Neutrophil (primary cell): ENCODE measurements at regions not wholly inside any gene's neighbourhood (a gene's known extent, or its start where the extent isn't known, plus 50 kb on each side); places are given as distances from the start of the nearest gene placed in this dataset.

Experiments used
- H3K27ac ChIP-seq: fragments of 200-600 bp; sonication (generic); 2 replicates; pipeline ENCODE4 v1.5.1; 2016; ENCODE audit warnings: mild to moderate bottlenecking, moderate library complexity
- H3K27me3 ChIP-seq: fragments of 200-600 bp; sonication (generic); 2 replicates; pipeline ENCODE4 v1.6.0; 2016; ENCODE audit warnings: mild to moderate bottlenecking
- H3K36me3 ChIP-seq: fragments of 200-600 bp; sonication (generic); 2 replicates; pipeline ENCODE4 v1.5.1; 2017
- H3K4me1 ChIP-seq, 2 experiments: fragments of 200-600 bp in 1 of 2; sonication (generic) in 1 of 2; 1 replicate in 1 of 2; 2 replicates in 1 of 2; pipeline versions ENCODE4 v1.5.1 to v1.6.1; 2013 to 2016; ENCODE audit warnings: low read depth in 1 of 2, low read length in 1 of 2, mild to moderate bottlenecking in 1 of 2, moderate library complexity in 1 of 2; ENCODE audit not compliant: control insufficient read depth in 1 of 2, insufficient read depth in 1 of 2
- H3K4me3 ChIP-seq, 2 experiments: fragments of 200-600 bp in 1 of 2; sonication (generic) in 1 of 2; 1 replicate in 1 of 2; 2 replicates in 1 of 2; pipeline ENCODE4 v1.5.1; 2013 to 2016; ENCODE audit warnings: low read depth in 1 of 2, low read length in 1 of 2, mild to moderate bottlenecking in 1 of 2, moderate library complexity in 1 of 2
- H3K9me3 ChIP-seq: fragments of 200-600 bp; sonication (generic); 2 replicates; pipeline ENCODE4 v1.5.1; 2016
- CTCF ChIP-seq: fragments of 200-600 bp; sonication (generic); IDR thresholded peaks from 2 replicates; pipeline ENCODE4 v1.5.1; 2016; ENCODE audit warnings: antibody characterized with exemption

DNA sequence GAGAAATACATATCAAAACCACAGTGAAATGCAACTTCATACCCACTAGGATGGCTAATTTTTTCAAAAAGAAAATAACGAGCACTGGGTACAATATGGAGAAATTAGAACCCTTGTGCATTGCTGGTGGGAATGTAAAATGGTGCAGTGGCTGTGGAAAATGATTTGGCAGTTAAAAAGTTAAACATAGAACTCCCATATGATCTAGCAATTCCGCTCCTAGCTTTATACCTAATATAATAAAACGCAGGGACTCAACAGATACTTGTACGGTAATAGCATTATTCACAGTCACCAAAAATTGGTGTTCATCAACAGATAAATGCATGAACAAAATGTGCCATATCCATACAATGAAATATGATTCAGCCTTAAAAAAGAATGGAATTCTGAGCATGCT lies 58.8 kb upstream of the PLPP4 start:
- H3K36me3 ChIP-seq = no peaks in the 10 kb centered on the region
- no peaks in the 10 kb centered on the region for H3K4me1 ChIP-seq
- H3K27me3 ChIP-seq = no peaks in the 10 kb centered on the region
- no peak overlapping the region for H3K27ac ChIP-seq
- H3K9me3 ChIP-seq = no peaks in the 10 kb centered on the region
- H3K4me3 ChIP-seq = no peak overlapping the region
- no peak for TF ChIP-seq CTCF

GRCh38 chr10:120400601-120401000 lies 56.4 kb upstream of the PLPP4 start:
- Histone ChIP-seq H3K4me1 (no peaks in the 10 kb centered on the region), H3K9me3 (no peaks in the 10 kb centered on the region), H3K4me3 (no peak overlapping the region), H3K36me3 (no peaks in the 10 kb centered on the region), H3K27ac (no peak overlapping the region), H3K27me3 (no peaks in the 10 kb centered on the region)
- TF ChIP-seq CTCF = no peak

DNA sequence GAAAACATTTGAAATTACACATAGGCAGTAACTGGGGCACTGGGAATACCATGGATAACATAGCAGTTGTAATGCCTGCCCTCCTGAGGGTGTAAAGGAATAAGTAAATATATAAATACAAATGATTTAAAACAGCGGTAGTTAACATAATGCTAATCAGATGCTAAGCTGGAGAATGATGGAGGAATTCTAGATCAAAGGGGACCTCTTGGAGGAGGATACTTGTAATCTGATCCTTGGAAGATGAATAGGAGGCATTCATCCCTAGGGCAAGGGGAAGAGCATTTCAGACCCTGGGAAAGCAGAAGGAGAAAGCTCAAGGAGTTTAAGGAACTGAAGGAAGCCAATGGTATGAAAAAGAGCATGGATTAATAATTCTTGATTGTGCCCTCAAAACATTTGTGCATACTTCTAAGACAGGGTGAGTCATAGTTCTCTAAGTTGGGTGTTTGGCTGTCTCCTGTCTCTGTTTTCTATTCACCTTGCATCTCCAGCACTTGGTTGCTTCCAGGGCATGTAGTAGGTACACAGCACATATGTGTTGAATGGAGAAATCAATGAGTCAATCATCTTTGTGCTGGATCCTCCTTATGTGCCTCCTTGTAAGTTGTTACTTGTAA lies 54.8 kb upstream of the PLPP4 start:
- Histone ChIP-seq H3K27ac (no peak overlapping the region), H3K36me3 (no peaks in the 10 kb centered on the region), H3K4me3 (no peak overlapping the region), H3K27me3 (no peaks in the 10 kb centered on the region), H3K9me3 (no peaks in the 10 kb centered on the region), H3K4me1 (no peaks in the 10 kb centered on the region)
- TF ChIP-seq CTCF = no peak

- H3K27me3 ChIP-seq = no peaks in the 10 kb centered on the region
- H3K9me3 ChIP-seq = no peaks in the 10 kb centered on the region
- no peak overlapping the region for H3K4me3 ChIP-seq
- H3K27ac ChIP-seq = no peak overlapping the region
- TF ChIP-seq CTCF = no peak
- H3K36me3 ChIP-seq = no peaks in the 10 kb centered on the region
- H3K4me1 ChIP-seq = no peaks in the 10 kb centered on the region
Measured at GRCh38 chr10:120403109-120403508, 53.9 kb upstream of the PLPP4 start.

- H3K9me3 ChIP-seq = no peaks in the 10 kb centered on the region
- H3K27me3 ChIP-seq = no peaks in the 10 kb centered on the region
- no peak for TF ChIP-seq CTCF
Measured at GRCh38 chr10:120406376-120406775, 50.7 kb upstream of the PLPP4 start.

More at GRCh38 chr10:120406376-120406775, 50.7 kb upstream of the PLPP4 start:
- no peaks in the 10 kb centered on the region for H3K36me3 ChIP-seq
- H3K4me3 ChIP-seq = no peak overlapping the region
- no peaks in the 10 kb centered on the region for H3K4me1 ChIP-seq
- H3K27ac ChIP-seq = no peak overlapping the region
